ENCODE measurements at regions not wholly inside any gene's neighbourhood (a gene's known extent, or its start where the extent isn't known, plus 50 kb on each side); places are given as distances from the start of the nearest gene placed in this dataset.

DNA sequence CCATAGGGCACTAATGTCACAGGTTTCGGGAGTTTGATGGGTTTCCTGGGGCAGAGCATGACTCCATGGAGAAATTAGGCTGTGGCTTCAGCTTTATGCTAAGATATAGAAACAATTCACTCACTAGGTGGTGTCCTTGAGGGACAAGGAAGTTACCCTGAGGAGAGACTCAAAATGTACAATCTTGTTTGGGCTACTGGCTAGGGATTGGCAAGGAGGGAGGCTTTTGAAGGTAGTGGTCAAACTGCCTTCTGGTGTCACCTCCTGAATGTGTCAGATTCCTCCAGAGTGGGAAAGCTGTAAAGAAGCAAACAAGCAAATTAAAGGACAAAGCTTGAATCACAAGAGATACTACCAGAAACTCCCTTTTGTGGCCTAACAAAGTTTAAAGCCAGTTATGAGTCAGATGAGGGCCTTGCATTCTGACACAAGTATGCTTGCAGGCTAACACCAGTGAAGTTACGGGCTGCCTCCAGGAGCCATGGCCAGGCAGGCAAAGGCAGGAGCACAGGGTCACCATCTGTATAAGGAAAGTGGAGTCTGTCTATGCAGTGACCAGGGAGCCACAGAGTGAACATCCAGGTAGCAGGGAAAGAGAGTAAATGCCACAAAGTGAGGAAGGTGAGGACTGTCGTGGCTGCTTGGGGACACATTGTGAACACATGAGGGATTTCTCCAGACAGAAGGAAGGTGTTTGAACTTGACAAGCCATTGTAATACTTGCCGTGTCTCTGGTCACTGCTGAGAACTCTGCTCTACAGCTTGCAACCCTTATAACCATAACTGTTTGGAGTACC is 107.7 kb upstream of the DTNBP1 start:
- DNase-seq (ENCODE audit: low read depth) (no peak), FAIRE-seq (peak; percentile 75)
- Histone ChIP-seq H3K27me3 (ENCODE audit: control insufficient read depth, insufficient read depth, low read length) (peaks cover 2% of the 10 kb centered on the region), H3K4me3 (ENCODE audit: low read depth, low read length) (no peak overlapping the region), H3K36me3 (ENCODE audit: control insufficient read depth, insufficient read depth, low read length) (no peaks in the 10 kb centered on the region)
- TF ChIP-seq, protein P1, sequence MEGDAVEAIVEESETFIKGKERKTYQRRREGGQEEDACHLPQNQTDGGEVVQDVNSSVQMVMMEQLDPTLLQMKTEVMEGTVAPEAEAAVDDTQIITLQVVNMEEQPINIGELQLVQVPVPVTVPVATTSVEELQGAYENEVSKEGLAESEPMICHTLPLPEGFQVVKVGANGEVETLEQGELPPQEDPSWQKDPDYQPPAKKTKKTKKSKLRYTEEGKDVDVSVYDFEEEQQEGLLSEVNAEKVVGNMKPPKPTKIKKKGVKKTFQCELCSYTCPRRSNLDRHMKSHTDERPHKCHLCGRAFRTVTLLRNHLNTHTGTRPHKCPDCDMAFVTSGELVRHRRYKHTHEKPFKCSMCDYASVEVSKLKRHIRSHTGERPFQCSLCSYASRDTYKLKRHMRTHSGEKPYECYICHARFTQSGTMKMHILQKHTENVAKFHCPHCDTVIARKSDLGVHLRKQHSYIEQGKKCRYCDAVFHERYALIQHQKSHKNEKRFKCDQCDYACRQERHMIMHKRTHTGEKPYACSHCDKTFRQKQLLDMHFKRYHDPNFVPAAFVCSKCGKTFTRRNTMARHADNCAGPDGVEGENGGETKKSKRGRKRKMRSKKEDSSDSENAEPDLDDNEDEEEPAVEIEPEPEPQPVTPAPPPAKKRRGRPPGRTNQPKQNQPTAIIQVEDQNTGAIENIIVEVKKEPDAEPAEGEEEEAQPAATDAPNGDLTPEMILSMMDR (IDR thresholded peaks at IDR 0.05; ENCODE audit: insufficient read depth, low read length, severe bottlenecking): no peak

DNA sequence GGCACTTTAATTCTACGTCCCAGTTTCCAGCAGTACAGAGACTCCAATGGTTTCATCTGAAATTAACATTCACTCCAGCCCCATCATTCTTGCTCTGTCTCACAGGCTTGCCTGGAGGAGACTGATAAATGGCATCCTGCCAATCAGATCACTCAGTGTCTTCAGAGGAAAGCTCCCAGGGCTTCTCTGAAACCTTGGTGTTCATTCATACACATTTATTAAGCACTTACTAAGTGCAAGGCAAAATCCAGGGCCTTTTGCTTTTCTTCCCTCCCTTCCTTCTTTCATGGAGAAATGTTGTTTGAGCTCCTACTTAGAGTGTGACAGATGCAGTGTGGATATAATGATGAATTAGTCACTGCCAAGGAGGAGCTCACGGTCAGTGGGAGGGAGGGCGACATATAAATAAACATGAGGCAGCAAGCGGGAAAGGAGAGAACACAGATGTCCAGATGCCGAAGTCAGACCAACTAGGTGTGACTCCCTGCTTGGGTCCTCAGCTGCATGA is 106.7 kb upstream of the DTNBP1 start:
- Histone ChIP-seq H3K36me3 (ENCODE audit: control insufficient read depth, insufficient read depth, low read length) (no peaks in the 10 kb centered on the region), H3K4me3 (ENCODE audit: low read depth, low read length) (no peak overlapping the region), H3K27me3 (ENCODE audit: control insufficient read depth, insufficient read depth, low read length) (peaks cover 2% of the 10 kb centered on the region)
- TF ChIP-seq, protein P1 (IDR thresholded peaks at IDR 0.05; ENCODE audit: insufficient read depth, low read length, severe bottlenecking): no peak
- FAIRE-seq (no peak), DNase-seq (ENCODE audit: low read depth) (no peak)

GRCh38 chr6:15768999-15769398 is 106.2 kb upstream of the DTNBP1 start:
- Histone ChIP-seq H3K4me3 (ENCODE audit: low read depth, low read length) (no peak overlapping the region), H3K36me3 (ENCODE audit: control insufficient read depth, insufficient read depth, low read length) (no peaks in the 10 kb centered on the region), H3K27me3 (ENCODE audit: control insufficient read depth, insufficient read depth, low read length) (peaks cover 2% of the 10 kb centered on the region)
- no peak for FAIRE-seq
- TF ChIP-seq, protein P1 (IDR thresholded peaks at IDR 0.05; ENCODE audit: insufficient read depth, low read length, severe bottlenecking): no peak
- DNase-seq (ENCODE audit: low read depth): no peak

DNA sequence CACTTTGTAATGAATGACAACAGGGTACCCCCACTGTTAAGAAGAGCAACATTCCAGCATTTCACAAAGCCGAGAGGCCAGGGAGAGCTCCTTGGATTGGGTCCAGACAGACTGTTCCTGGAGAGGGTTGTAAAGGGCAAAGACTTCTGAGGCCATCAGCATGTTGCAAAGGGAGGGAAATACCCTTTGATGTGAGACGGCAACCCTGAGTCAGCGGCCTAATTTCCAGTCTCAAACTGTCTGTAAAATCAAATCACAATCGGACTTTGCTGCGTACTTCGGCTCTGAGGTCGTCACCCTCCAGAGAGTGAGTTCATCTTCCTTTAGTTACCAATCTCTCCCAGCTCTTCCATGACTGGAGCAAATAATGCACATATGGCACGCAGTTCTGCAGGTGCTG is 101.0 kb upstream of the DTNBP1 start:
- Histone ChIP-seq H3K36me3 (ENCODE audit: control insufficient read depth, insufficient read depth, low read length) (no peaks in the 10 kb centered on the region), H3K27me3 (ENCODE audit: control insufficient read depth, insufficient read depth, low read length) (no peaks in the 10 kb centered on the region), H3K4me3 (ENCODE audit: low read depth, low read length) (no peak overlapping the region)
- TF ChIP-seq, protein P1 (IDR thresholded peaks at IDR 0.05; ENCODE audit: insufficient read depth, low read length, severe bottlenecking): no peak
- no peak for FAIRE-seq
- peak; percentile 48 for DNase-seq (ENCODE audit: low read depth)

DNA sequence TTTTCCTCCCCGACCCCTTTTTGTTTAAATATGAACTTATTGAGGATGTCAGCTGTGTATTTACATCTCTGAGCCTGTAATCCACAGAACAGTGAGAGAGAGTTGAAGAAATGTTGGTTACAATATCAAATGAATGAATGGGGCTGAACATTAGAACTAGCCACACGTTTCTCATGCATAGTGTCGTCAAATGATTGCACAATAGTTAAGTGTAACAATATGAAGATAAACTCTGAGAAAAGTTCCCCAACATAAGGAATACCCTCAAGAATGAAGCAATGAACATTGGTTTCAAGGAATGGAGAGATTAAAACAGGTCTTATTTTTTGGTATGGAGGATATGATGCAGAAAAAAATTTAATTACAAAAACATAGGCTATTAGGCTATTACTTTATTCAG is 100.5 kb upstream of the DTNBP1 start:
- Histone ChIP-seq H3K27me3 (ENCODE audit: control insufficient read depth, insufficient read depth, low read length) (no peaks in the 10 kb centered on the region), H3K36me3 (ENCODE audit: control insufficient read depth, insufficient read depth, low read length) (no peaks in the 10 kb centered on the region), H3K4me3 (ENCODE audit: low read depth, low read length) (no peak overlapping the region)
- DNase-seq (ENCODE audit: low read depth): no peak
- FAIRE-seq: no peak
- TF ChIP-seq, protein P1 (IDR thresholded peaks at IDR 0.05; ENCODE audit: insufficient read depth, low read length, severe bottlenecking): no peak

Data from bronchial epithelial cell (primary cell).